ENCODE measurements at regions not wholly inside any gene's neighbourhood (a gene's known extent, or its start where the extent isn't known, plus 50 kb on each side); places are given as distances from the start of the nearest gene placed in this dataset.

GRCh38 chr1:239526391-239526790, 140.0 kb downstream of the CHRM3 start:
- TF ChIP-seq CTCF (IDR thresholded peaks at IDR 0.05) (no peak), POLR2A (IDR thresholded peaks at IDR 0.05) (no peak), EP300 (IDR thresholded peaks at IDR 0.05) (no peak), POLR2AphosphoS5 (IDR thresholded peaks at IDR 0.05) (no peak)
